ENCODE measurements at regions not wholly inside any gene's neighbourhood (a gene's known extent, or its start where the extent isn't known, plus 50 kb on each side); places are given as distances from the start of the nearest gene placed in this dataset.

- Histone ChIP-seq H3K4me2 (ENCODE audit: low read length) (no peak overlapping the region), H3K9me3 (ENCODE audit: insufficient read depth, low read length) (no peaks in the 10 kb centered on the region), H3K4me3 (ENCODE audit: low read length) (no peak overlapping the region), H3K4me1 (ENCODE audit: low read length) (no peaks in the 10 kb centered on the region), H3K27me3 (ENCODE audit: low read depth, low read length) (no peaks in the 10 kb centered on the region), H3K27ac (ENCODE audit: low read length) (no peak overlapping the region), H4K20me1 (ENCODE audit: insufficient read depth, low read length) (no peaks in the 10 kb centered on the region), H2AFZ (ENCODE audit: low read depth, low read length) (no peak overlapping the region), H3K36me3 (replicated peaks; ENCODE audit: low read depth, low read length) (no peaks in the 10 kb centered on the region), H3K9ac (ENCODE audit: low read length) (no peak overlapping the region), H3K79me2 (ENCODE audit: low read length) (no peaks in the 10 kb centered on the region)
- TF ChIP-seq, protein P1, sequence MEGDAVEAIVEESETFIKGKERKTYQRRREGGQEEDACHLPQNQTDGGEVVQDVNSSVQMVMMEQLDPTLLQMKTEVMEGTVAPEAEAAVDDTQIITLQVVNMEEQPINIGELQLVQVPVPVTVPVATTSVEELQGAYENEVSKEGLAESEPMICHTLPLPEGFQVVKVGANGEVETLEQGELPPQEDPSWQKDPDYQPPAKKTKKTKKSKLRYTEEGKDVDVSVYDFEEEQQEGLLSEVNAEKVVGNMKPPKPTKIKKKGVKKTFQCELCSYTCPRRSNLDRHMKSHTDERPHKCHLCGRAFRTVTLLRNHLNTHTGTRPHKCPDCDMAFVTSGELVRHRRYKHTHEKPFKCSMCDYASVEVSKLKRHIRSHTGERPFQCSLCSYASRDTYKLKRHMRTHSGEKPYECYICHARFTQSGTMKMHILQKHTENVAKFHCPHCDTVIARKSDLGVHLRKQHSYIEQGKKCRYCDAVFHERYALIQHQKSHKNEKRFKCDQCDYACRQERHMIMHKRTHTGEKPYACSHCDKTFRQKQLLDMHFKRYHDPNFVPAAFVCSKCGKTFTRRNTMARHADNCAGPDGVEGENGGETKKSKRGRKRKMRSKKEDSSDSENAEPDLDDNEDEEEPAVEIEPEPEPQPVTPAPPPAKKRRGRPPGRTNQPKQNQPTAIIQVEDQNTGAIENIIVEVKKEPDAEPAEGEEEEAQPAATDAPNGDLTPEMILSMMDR (IDR thresholded peaks at IDR 0.05; ENCODE audit: low read depth, low read length): no peak
- TF ChIP-seq EZH2phosphoT487 (IDR thresholded peaks at IDR 0.05; ENCODE audit: low read depth): no peak
Measured at GRCh38 chr3:153385343-153385742, 223.3 kb downstream of the RAP2B start.

DNA sequence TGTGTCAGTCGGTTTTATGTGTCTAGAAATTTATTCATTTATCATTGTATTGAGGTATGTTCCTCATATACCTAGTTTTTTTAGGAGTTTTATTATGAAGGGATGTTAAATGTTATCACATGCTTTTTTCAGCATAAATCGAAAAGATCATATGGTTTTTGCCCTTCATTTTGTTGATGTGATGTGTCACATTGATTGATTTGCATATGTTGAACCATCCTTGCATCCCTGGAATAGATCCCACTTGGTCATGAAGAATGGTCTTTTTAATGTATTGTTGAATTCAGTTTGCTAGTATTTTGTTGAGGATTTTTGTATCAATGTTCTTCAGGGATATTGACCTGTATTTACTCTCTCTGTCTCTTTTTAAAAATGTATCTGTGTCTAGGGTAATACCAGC is 230.3 kb downstream of the RAP2B start:
- no peak overlapping the region for H3K9ac ChIP-seq (ENCODE audit: low read length)
- H3K4me2 ChIP-seq (ENCODE audit: low read length): no peak overlapping the region
- no peaks in the 10 kb centered on the region for H4K20me1 ChIP-seq (ENCODE audit: insufficient read depth, low read length)
- no peaks in the 10 kb centered on the region for H3K36me3 ChIP-seq (replicated peaks; ENCODE audit: low read depth, low read length)
- no peak overlapping the region for H3K27ac ChIP-seq (ENCODE audit: low read length)
- no peaks in the 10 kb centered on the region for H3K27me3 ChIP-seq (ENCODE audit: low read depth, low read length)
- TF ChIP-seq, protein P1 (IDR thresholded peaks at IDR 0.05; ENCODE audit: low read depth, low read length): no peak
- no peaks in the 10 kb centered on the region for H3K4me1 ChIP-seq (ENCODE audit: low read length)
- H2AFZ ChIP-seq (ENCODE audit: low read depth, low read length): no peak overlapping the region
- no peak overlapping the region for H3K4me3 ChIP-seq (ENCODE audit: low read length)
- H3K79me2 ChIP-seq (ENCODE audit: low read length): no peaks in the 10 kb centered on the region
- H3K9me3 ChIP-seq (ENCODE audit: insufficient read depth, low read length): no peaks in the 10 kb centered on the region

- H3K79me2 ChIP-seq (ENCODE audit: low read length): no peaks in the 10 kb centered on the region
- no peaks in the 10 kb centered on the region for H4K20me1 ChIP-seq (ENCODE audit: insufficient read depth, low read length)
- H2AFZ ChIP-seq (ENCODE audit: low read depth, low read length): no peak overlapping the region
- H3K27ac ChIP-seq (ENCODE audit: low read length): no peak overlapping the region
- TF ChIP-seq, protein P1 (IDR thresholded peaks at IDR 0.05; ENCODE audit: low read depth, low read length): no peak
- no peak for TF ChIP-seq EZH2phosphoT487 (IDR thresholded peaks at IDR 0.05; ENCODE audit: low read depth)
- H3K4me2 ChIP-seq (ENCODE audit: low read length): no peak overlapping the region
- H3K36me3 ChIP-seq (replicated peaks; ENCODE audit: low read depth, low read length): no peaks in the 10 kb centered on the region
- H3K4me3 ChIP-seq (ENCODE audit: low read length): no peak overlapping the region
- peaks cover under 1% of the 10 kb centered on the region; the same call in 1 of the 2 replicates for H3K4me1 ChIP-seq (ENCODE audit: low read length)
- no peaks in the 10 kb centered on the region for H3K9me3 ChIP-seq (ENCODE audit: insufficient read depth, low read length)
- no peaks in the 10 kb centered on the region for H3K27me3 ChIP-seq (ENCODE audit: low read depth, low read length)
- no peak overlapping the region for H3K9ac ChIP-seq (ENCODE audit: low read length)
Measured at GRCh38 chr3:153394017-153394416, 232.0 kb downstream of the RAP2B start.

GRCh38 chr3:153396581-153396980 is 234.6 kb downstream of the RAP2B start:
- H2AFZ ChIP-seq (ENCODE audit: low read depth, low read length): no peak overlapping the region
- TF ChIP-seq EZH2phosphoT487 (IDR thresholded peaks at IDR 0.05; ENCODE audit: low read depth): no peak
- TF ChIP-seq, protein P1 (IDR thresholded peaks at IDR 0.05; ENCODE audit: low read depth, low read length): no peak
- no peak overlapping the region for H3K4me2 ChIP-seq (ENCODE audit: low read length)
- H3K27ac ChIP-seq (ENCODE audit: low read length): no peak overlapping the region
- H4K20me1 ChIP-seq (ENCODE audit: insufficient read depth, low read length): no peaks in the 10 kb centered on the region
- no peak overlapping the region for H3K9ac ChIP-seq (ENCODE audit: low read length)
- no peaks in the 10 kb centered on the region for H3K27me3 ChIP-seq (ENCODE audit: low read depth, low read length)
- no peak overlapping the region for H3K4me3 ChIP-seq (ENCODE audit: low read length)
- H3K36me3 ChIP-seq (replicated peaks; ENCODE audit: low read depth, low read length): no peaks in the 10 kb centered on the region
- H3K9me3 ChIP-seq (ENCODE audit: insufficient read depth, low read length): no peaks in the 10 kb centered on the region
- H3K4me1 ChIP-seq (ENCODE audit: low read length): peaks cover 15% of the 10 kb centered on the region
- no peaks in the 10 kb centered on the region for H3K79me2 ChIP-seq (ENCODE audit: low read length)
